ENCODE measurements at regions not wholly inside any gene's neighbourhood (a gene's known extent, or its start where the extent isn't known, plus 50 kb on each side); places are given as distances from the start of the nearest gene placed in this dataset.

DNA sequence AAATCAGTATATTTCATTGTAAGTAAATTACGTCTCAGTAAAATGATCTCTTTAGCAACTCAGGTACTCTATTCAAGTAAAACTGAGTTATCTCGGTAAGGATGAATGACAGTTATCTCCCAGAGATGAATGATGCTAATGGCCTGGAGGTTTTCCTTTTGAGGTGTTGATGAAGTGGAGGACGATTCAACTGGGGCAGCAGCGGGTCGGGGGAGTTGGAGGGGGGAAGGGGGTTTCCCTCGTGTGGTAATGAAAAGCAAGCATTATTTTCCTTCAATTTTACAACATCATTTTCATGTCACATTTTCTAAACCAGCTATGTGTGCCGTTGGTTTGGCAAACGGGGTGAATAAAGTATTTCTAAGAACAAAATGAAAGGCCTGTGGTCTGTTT, 92.4 kb upstream of the ATXN3L start:
- no peak for TF ChIP-seq EZH2phosphoT487 (IDR thresholded peaks at IDR 0.05; ENCODE audit: insufficient read depth, low read depth)
- TF ChIP-seq EZH2 (IDR thresholded peaks at IDR 0.05; ENCODE audit: insufficient read depth, poor library complexity, severe bottlenecking) = no peak

Measured in GM23248 (cell line).